Limb (tissue), 2 donors: ENCODE measurements at regions not wholly inside any gene's neighbourhood (a gene's known extent, or its start where the extent isn't known, plus 50 kb on each side); places are given as distances from the start of the nearest gene placed in this dataset.
"Not testable (repeated sequence)": the region's sequence is repeated elsewhere in the genome, so short reads cannot be mapped to it uniquely, and the experiment has no call there.

Experiments
- DNase-seq, 2 donors: peaks; one replicate each; pipeline ENCODE4 v3.0.0-alpha.2; 2016; ENCODE audit errors: extremely low spot score in 2 of 2

DNA sequence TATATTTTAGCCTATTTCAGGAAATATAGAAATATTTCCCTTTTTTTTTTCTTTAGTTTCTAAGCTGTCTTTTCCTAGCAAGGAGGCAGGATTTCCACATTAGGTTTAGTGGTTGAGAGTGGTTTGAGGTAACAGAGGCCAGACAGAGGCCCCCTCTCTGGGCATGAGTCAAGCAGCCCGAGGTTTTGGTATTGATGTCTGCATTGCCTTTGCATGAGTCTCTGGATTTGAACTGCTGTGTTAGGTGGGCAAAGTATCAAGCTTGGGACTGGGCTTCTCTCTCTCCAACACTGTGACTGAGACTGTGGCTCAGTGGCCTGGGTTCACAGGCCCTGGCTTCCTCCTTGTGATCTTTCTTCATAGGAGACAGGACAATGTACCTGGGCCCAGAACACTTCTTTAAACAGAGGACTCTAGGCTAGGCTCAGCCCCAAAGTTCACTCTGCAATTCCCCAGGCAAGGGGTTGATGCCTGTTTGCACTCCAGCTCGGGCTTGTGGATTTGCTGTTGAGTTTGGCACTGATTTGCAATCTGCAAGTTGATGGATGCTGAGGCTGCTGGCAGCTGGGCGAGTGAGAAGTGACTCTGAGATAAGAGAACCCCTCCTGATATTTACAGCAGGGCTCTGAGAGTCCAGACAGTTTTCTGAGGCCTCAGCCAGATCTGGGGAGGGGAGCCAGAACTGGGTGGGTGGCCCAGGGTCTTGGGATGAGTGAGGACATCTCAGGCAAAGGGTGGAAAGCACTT is 271.2 kb downstream of the EN1 start:
- DNase-seq: no peak

DNA sequence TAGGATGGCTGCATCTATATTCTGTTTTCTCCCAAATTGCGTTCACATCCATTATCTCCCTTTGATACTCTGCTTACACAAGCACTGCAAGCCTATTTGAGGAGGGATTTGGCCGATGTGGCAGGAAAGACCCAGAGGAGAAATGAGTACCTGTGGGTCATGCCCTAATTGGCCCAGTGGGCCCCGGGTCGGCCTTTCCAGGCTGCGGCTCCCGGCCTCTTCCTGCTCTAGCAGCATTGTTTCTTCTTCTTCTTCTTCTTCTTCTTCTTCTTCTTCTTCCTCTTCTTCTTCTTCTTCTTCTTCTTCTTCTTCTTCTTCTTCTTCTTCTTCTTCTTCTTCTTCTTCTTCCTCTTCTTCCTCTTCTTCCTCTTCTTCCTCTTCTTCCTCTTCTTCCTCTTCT is 275.1 kb downstream of the EN1 start:
- not testable (repeated sequence) for DNase-seq

DNA sequence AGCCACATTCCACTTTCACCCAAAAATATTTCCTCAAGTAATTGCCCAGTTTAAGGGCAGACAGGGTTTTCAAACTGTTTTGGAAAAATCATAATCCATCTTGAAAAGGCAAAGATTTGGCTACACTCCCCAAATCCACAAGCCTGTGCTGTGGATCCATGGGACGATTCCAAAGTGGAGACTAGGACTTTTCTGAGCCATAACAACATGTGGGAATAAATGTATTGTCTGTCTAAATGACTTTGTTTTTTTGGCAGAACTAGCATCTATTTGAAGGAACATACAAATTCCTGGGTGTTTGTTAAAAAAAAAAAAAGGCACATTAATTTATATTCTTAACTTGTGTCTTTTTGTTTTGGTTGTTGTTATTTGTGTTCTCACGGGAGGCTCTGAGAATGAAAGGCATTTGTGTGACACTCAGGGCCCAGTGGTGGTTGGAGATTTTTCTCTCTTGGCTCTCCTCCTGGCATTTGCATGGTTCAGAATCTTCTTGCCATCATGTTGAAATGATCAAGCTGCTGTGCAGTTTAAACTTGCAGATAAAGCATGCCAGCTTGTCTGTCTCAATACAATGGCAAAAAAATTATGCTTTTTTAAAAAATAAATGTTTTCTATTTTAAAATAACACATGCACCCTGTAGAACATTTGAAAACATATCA is 277.4 kb downstream of the EN1 start:
- peak in 1 of 2 donors; percentile 24 for DNase-seq

DNA sequence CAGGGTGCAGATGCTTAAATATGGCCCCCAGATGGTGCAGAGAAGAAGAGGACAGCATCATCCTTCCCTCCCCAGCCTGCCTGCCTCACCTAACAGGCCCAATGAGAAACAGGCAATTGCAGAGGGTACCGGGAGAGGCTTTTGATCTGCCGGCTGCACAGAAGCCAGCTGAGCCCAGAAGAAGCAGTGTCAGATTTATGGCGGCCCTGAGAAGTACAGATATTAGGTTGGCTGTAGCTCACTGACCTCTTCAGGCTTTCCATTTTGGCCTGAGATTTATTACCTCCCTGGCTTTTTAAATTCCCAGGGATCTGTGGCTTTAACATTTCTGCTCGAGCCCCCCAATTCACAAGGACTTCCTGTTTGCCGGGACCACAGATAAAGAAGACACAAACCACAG is 278.7 kb downstream of the EN1 start:
- no peak for DNase-seq

DNA sequence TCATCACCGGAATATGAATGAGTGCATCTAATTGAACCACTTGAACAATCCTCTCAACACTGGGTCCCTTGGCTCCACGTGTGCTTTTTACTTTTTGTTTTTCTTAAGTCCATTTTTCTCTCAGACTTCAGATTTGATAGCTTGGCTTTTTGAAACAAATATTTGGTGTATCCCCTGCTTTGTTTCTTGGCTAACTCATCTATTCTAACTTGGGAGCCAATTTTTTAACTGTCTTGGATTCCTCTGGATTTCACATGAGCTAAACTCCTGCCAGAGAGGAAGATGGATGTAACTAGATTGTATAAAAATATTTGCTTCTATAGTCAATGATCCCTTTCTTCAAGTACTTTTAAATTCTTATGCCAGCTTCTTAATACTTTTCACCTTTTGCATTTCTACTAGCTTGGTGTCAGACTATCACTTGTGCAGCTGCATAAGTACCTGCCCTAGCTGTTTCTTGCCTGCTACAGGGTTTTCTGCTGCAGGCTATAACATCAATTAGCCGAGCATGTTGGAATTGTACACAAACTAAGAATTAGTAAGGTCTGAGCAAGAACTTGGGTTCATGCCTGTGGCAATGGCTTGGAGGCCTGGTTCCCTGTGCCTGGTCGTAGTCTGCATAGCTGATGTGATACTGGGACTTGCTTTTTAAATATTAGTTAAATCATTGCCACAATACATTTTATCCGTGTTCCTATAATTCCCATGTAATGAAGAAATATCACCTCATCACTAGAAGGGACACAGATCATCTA is 281.5 kb downstream of the EN1 start:
- DNase-seq: peak in 1 of 2 donors; percentile 32

DNA sequence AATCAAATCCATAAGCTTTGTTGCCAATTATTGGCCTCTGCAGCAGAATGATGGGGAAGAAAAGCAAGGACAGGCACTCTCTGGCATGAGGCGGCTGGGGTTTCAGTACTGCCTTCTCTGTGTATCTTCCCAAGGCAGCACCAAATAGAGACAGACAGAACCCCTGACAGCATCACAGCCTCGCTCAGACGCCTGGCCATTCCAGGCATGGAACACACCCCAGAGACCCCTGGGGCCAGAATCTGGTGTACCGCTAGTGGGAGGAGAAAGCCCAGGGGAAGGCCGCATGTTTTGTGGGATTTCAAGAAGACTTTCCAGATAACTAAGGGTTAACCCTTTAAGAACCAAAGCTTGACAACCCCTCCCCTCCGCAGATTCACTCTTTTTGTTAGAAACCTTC is 282.1 kb downstream of the EN1 start:
- DNase-seq: no peak

DNA sequence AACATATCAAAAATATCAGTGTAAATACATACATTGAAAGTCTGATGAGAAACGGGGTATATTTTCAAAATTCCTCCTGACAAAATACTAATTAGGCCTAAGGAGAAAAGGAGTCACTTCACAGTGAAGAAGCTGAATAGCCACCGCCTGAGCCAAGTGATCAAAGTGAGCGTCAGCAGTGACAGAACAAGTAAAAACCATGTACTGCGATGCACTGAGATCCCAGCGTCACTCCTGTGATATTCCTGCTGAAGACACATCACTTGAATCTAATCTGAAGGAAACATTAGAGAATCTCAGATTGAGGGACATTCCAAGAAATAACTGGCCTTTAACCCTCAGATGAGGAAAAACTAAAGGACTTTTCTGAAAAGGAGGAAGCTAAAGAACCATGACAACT is 285.3 kb downstream of the EN1 start:
- no peak for DNase-seq

DNA sequence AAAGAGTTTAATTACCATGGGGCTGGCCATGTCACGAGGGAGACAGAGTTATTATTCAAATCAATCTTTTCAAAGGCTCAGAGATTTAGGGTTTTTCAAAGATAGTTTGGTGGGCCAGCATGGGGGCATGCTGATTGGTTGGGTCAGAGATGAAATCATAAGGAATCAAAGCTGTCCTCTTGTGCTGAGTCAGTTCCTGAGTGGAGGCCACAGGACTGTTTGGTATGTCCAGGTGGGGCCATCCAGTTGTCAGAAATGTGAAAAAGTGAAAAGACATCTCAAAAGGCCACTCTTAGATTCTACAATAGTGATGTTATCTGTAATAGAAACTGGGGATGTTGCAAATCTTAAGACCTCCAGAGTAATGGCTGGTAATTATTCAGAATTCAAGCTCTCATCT is 288.6 kb downstream of the EN1 start:
- DNase-seq: no peak

DNA sequence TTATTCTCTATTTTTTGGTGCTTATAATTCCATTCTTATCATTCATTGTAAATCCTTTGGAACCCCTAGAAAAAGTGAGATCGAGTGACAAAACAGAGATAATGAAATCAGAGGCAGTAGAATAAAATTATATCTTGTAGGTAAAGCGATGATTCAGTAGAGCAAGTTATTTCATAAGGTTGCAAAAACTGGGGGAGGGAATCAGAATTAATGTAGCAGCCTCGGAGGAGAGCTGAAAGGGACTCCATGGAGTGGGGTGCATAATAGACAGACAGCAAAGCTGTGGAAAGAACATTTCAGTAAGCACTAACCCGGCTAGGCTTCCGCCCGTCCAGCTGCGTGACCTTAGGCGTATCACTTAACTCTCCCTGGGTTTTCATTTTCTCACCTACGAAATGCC is 289.7 kb downstream of the EN1 start:
- no peak for DNase-seq

DNA sequence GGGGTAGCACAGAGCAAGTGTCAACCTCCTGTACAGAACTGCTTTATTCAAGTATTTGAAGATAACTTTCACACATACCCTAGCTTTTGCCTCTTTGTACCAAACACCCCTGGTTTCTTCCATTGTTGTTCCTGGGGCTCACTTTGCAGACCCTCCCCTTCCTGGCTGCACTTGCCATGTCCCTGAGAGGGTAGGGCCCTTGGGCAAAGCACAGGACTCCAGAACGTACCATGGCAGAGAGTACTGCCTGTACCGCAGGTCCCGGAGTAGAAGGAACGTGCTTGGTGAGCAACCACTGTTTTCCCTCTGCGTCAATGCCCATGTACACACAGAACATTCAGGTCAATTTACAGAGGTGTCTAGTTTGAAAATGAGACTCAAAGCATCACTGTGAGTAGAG is 290.4 kb downstream of the EN1 start:
- DNase-seq: no peak

DNA sequence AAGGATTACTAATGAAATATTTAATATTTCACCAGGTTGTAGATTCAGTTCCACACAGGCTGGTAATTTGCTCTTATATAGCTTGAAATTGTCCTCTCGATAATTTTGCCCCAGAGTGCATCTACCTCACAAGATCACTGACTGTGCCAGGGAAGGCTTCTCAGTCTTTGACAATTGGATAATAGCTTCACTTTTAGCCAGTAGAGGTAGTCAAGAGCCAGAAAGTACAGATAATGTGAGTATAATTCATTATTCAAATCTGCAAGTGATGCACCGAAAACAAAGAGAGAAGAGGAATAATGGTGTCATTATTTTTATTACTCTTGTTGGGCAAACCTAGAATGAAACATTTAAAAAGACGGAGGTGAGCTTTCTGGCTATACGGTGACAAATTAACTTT is 292.8 kb downstream of the EN1 start:
- DNase-seq: no peak

DNA sequence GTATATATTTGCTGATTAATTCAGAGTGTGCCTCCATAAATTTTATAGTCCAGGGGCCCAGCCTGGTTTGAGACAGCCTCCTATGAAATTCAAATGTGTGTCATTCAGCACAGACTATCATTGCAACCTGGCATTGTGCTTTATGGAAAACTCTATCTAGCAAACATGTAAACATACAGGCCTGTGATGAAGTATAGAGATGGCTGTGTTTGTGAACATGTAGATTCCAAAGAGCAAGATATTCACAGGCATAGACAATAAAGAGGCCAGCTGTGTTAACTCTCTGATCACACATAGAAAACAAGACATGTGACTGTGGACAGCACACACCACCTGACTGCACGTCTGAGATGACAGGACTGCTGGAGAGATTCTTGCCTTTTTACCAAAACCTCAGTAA is 297.9 kb downstream of the EN1 start:
- no peak for DNase-seq

DNA sequence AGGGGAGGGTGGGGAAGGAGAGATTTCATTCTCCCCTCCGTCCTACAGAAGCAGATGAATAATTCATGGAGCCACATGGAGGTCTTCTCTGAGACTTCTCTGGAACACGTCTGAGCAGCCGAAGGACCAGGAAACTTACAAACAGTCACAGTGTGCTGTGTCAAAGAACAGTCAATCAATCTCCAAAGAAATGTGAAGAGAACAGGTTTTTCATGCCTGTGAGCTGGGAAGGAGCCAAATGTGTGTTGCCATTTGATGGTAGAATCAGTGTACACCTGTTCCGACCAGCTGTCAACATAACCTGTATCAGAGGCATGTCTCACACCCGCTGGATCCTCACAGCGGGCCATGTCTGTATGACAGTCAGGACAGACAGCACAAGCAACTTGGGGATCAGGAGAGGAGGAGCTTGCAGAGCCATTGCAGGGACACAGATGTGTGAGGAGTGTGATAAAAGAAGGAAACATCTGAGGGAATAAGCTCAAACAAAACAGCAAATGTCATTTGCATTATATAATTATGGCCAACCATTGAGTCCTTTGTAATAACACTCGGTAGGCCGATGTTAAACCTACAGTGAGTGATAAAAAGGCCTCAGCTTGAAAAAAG is 298.5 kb downstream of the EN1 start:
- no peak for DNase-seq

DNA sequence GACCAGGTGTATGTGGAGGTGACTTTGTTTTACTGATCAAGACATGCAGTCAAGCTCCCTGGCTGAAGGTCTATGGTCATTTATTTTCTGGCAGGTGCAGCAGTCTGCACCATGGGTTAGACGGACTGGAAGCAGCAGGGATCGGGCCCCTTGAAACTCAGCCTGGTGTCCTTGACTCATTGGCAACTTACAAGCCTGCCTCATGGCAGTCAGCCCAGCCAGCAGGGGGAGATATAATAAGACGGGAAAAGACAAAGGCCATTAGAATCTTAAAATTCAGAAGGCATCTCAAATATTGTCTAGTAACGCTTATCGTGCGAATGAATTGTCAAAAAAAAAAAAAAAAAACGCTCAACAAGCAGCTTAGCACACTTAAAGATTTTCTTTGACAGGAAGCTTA is 308.2 kb downstream of the EN1 start:
- DNase-seq: no peak

DNA sequence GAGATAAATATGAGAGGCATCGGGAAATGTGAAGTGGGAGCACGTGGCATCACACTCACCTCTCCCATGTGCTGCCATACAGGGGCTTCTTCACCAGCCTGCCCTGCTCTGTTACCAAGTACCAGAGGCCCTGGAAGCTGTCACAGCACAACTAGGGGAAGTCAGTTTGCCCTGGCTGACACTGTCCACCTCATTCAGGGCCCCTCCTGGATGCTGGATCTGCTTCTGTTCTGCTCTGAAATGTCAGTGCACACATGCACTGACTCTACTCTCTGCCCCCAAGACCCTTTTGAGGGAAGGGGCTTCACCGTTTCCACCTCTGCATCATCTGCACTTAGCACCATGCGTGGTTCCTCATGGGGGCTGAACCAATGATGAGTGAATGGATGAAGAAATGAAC is 311.1 kb downstream of the EN1 start:
- DNase-seq: no peak

DNA sequence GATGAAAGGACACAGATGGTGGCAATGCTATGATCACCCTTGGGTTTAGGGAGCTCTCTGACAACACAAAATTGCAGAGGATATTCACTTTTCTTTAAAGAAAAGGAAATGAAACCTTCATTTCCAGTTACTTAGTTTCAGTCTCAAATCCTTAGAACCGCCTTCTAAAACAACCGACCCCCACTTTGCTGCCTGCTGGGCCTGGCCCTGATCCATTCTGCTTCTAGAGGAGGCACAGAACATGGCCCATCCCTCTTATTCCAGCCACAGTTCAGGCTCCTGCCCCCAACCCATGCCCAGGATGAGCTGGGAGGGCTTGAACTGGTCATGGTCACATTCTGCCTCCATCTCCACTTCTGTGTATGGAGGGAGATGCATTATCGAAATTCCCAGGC is 311.6 kb downstream of the EN1 start:
- no peak for DNase-seq

DNA sequence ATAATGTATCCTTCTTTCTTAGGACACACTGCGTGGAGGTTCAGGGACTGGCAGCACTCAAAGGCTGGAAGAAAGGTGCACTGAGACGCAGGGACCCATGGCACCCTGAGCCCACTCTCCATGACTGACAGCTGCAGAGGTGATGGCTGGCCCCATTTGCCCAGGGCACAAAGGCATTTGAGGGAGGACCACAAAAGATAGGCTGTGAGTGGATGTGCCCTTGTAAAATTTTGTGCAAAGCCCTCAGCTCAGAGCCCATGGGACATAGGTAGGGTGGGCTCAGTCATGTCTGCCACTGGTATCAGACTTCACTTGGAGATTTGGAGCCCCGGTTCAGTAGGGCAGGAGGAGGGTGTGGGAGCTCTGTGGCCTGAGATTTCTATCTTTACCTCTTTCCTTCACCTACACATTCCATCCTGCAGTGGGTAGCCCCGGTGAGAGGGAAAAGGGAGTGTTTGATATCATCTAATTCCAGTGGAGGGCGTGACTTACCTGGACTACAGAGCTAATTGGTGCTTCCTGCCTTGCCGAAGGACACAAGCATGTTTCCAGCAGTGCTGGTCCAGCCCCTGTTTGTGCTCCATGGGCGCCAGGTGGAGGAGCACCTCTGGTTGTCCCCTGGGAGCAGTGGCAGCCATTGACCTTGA is 312.2 kb downstream of the EN1 start:
- no peak for DNase-seq

DNA sequence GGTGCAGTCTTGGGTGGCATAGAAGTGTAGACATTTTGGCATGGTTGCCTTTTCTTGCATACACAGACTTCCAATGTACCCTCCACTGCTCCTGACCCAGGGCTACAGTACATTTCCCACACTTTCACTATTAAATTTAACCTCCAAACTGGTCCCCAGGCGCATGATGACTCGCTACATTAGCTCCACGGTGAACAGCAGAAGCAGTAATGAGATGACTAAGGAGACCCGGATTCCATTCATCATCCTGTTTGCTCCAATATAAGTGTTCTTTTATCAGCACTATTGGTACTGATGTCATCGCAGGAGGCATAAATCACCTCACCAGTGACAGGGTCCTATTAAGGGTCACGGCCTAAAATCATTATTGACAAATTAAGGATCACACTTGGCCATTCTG is 316.5 kb downstream of the EN1 start:
- DNase-seq: no peak

DNA sequence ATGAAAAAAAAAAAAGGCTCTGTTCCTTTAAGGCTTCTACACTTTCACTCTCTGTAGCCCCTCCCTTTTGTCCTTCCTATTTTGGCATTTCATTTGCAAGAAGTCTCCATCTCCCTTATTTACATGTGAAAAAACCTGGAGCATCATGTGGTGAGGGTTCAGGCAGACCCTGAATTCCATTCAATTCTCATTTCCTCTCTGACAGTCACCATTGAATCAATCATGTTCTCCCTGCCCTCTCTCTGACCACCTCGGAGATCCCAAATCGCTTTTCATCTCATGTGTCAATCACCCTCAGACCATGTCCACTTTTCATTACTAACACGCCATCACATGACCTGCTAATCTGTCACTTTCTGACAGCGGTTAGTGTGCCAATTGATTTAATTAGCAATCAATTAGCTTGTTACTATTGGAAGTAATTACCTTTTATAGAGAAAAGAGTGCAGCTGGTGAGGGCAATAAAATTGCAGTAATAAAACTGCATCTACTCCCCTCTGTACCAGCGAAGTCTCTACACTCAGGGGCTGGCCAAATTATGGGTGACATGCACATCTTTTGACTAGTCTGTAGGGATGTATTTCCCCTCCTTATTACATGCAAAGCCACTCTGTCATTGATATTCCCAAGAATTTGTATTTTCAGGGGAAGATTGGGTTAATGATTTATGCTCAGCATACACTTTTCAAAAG is 317.4 kb downstream of the EN1 start:
- no peak for DNase-seq

DNA sequence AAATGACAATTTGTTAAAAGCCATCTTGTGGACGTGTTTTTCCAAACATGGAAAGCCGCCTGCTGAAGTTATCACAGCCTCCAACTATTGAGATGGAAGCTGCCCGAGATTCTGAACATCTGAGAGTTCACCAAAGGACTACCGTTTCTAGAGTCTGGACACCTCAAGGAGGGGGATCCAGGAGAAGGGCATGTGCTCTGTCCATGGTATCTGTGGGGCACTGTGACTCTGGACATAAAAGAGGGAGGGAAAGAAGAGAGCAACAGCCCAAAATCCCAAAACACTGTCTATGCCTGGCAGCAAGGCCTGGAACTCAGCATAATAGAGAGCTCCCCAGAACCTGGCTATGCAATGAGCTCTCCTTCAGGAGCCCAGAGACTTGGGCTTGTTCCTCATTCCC is 319.9 kb downstream of the EN1 start:
- no peak for DNase-seq

DNA sequence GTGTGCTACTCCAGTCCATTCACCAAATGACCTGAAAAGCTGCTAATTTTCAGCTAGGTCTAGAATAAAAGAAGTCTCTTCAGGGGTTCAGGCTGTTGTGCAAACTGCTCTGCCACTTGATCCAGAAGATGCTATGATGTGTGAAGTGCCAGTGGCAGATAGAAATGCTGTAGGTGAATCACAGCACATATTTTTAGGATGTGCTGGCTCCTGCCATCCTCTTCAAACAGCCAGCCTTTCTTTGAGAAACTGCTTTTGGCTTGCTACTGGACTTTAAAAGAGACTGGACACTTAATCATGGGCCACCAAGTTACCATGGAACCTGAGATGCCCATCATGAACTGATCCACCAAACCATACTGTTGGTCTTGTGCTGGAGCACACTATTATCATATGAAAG is 322.1 kb downstream of the EN1 start:
- DNase-seq: no peak
